Upper lobe of left lung (tissue), 6 donors: ENCODE measurements at regions not wholly inside any gene's neighbourhood (a gene's known extent, or its start where the extent isn't known, plus 50 kb on each side); places are given as distances from the start of the nearest gene placed in this dataset.

Experiments
- ATAC-seq, 2 donors: fragments of 200-7000 bp; cut with Tn5 transposase; one replicate each; pipeline ENCODE4 v1.9.1; 2022; ENCODE audit warnings: mild to moderate bottlenecking in 2 of 2, moderate library complexity in 2 of 2; ENCODE audit not compliant: low FRiP score in 2 of 2
- DNase-seq, 2 donors: peaks; one replicate each; pipeline ENCODE4 v3.0.0-alpha.2; 2019 to 2020
- H3K27ac ChIP-seq, 4 donors: fragments of 200-600 bp; sonication (generic); one replicate each; pipeline ENCODE4 v1.5.1; 2016 to 2019
- H3K27me3 ChIP-seq, 4 donors: fragments of 200-600 bp; sonication (generic); one replicate each; pipeline ENCODE4 v1.5.1; 2017 to 2019
- H3K36me3 ChIP-seq, 4 donors: fragments of 200-600 bp; sonication (generic); one replicate each; pipeline ENCODE4 v1.5.1; 2016 to 2019
- H3K4me1 ChIP-seq, 4 donors: fragments of 200-600 bp; sonication (generic); one replicate each; pipeline ENCODE4 v1.5.1; 2018 to 2019
- H3K4me3 ChIP-seq, 4 donors: fragments of 200-600 bp; sonication (generic); one replicate each; pipeline ENCODE4 v1.5.1; 2017 to 2019; ENCODE audit warnings: mild to moderate bottlenecking in 2 of 4, moderate library complexity in 1 of 4
- H3K9me3 ChIP-seq, 4 donors: fragments of 200-600 bp; sonication (generic); one replicate each; pipeline ENCODE4 v1.5.1; 2018 to 2019
- EP300 ChIP-seq, 4 donors: sonication (generic); formaldehyde crosslinking; IDR thresholded peaks; one replicate each; pipeline ENCODE4 v1.5.1; 2017; ENCODE audit warnings: antibody characterized with exemption in 4 of 4, control low read depth in 2 of 4
- POLR2A ChIP-seq, 4 donors: fragments of 450-650 bp; IDR thresholded peaks; one replicate each; pipeline ENCODE4 v1.5.1; 2016 to 2017; ENCODE audit warnings: antibody characterized with exemption in 4 of 4, mild to moderate bottlenecking in 2 of 4
- POLR2AphosphoS5 ChIP-seq, 2 donors: sonication (generic); formaldehyde crosslinking; IDR thresholded peaks; one replicate each; pipeline ENCODE4 v1.5.1; 2017; ENCODE audit warnings: antibody characterized with exemption in 2 of 2
- WGBS, 2 donors: methylation state at CpG; one replicate each; pipeline ENCODE4 v1.1.5; 2017 to 2018; 5-methylcytosine and 5-hydroxymethylcytosine counted together
- TF ChIP-seq, protein P1 (sequence below), 6 experiments: fragments of 450-650 bp in 4 of 6; fragments of 200-600 bp in 2 of 6; sonication (generic) in 2 of 6; IDR thresholded peaks; one replicate each; pipeline ENCODE4 v1.5.1; 2016 to 2019; ENCODE audit warnings: antibody characterized with exemption in 6 of 6
- donor health status: DM: no; HTN: no; CAD: no; lungs with moderate emphysema.
- donor health status: DM: no; HTN: yes; CAD: no; lungs with severe emphysema.

DNA sequence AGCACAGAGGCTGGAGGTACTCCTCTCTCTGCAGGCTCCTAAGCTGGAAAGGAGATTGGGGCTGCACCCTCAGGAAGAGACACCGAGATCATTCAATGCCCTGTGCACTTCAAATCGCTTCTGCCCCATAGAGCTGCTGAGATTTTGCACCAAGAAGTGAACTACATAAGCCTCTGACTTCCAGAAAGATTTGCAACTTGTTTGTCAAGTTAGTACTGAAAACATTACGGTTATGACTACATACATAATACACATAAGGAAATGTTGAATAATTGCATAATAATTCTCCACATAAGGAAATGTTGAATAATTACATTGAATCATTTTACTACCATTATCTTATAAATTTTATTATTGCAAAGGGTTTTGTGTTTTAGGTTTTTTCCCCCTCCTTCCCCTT, 120.3 kb upstream of the SASH1 start:
- Histone ChIP-seq H3K9me3 (no peaks in the 10 kb centered on the region), H3K27ac (no peak overlapping the region), H3K27me3 (no peaks in the 10 kb centered on the region), H3K4me3 (no peak overlapping the region), H3K4me1 (peaks cover 0 to 12% (median 3%) of the 10 kb centered on the region in 4 donors), H3K36me3 (no peaks in the 10 kb centered on the region)
- ATAC-seq (no peak), DNase-seq (no peak)
- 77 to 83% methylated on average over 3 of the region's 3 CpGs for WGBS, 2 donors
- TF ChIP-seq POLR2A (IDR thresholded peaks at IDR 0.05) (no peak), POLR2AphosphoS5 (IDR thresholded peaks at IDR 0.05) (no peak), EP300 (IDR thresholded peaks at IDR 0.05) (no peak)
- TF ChIP-seq, protein P1, sequence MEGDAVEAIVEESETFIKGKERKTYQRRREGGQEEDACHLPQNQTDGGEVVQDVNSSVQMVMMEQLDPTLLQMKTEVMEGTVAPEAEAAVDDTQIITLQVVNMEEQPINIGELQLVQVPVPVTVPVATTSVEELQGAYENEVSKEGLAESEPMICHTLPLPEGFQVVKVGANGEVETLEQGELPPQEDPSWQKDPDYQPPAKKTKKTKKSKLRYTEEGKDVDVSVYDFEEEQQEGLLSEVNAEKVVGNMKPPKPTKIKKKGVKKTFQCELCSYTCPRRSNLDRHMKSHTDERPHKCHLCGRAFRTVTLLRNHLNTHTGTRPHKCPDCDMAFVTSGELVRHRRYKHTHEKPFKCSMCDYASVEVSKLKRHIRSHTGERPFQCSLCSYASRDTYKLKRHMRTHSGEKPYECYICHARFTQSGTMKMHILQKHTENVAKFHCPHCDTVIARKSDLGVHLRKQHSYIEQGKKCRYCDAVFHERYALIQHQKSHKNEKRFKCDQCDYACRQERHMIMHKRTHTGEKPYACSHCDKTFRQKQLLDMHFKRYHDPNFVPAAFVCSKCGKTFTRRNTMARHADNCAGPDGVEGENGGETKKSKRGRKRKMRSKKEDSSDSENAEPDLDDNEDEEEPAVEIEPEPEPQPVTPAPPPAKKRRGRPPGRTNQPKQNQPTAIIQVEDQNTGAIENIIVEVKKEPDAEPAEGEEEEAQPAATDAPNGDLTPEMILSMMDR (IDR thresholded peaks at IDR 0.05) = no peak

GRCh38 chr6:148222846-148223245, 119.8 kb upstream of the SASH1 start:
- peaks cover 0 to 11% (median 3%) of the 10 kb centered on the region in 4 donors for H3K4me1 ChIP-seq
- H3K9me3 ChIP-seq = no peaks in the 10 kb centered on the region
- TF ChIP-seq POLR2A (IDR thresholded peaks at IDR 0.05) (no peak), EP300 (IDR thresholded peaks at IDR 0.05) (no peak), POLR2AphosphoS5 (IDR thresholded peaks at IDR 0.05) (no peak)
- TF ChIP-seq, protein P1 (IDR thresholded peaks at IDR 0.05) = no peak
- no peak overlapping the region for H3K4me3 ChIP-seq
- WGBS, 2 donors = 76 to 85% methylated on average over 6 of the region's 6 CpGs
- ATAC-seq = no peak
- no peaks in the 10 kb centered on the region for H3K27me3 ChIP-seq
- H3K36me3 ChIP-seq = no peaks in the 10 kb centered on the region
- no peak for DNase-seq
- H3K27ac ChIP-seq = no peak overlapping the region

- DNase-seq = no peak
- Histone ChIP-seq H3K27me3 (no peaks in the 10 kb centered on the region), H3K4me1 (peaks cover 0 to 5% (median 1%) of the 10 kb centered on the region in 4 donors), H3K36me3 (no peaks in the 10 kb centered on the region), H3K9me3 (no peaks in the 10 kb centered on the region), H3K4me3 (no peak overlapping the region), H3K27ac (no peak overlapping the region)
- 83 to 89% methylated on average over 3 of the region's 3 CpGs for WGBS, 2 donors
- TF ChIP-seq POLR2AphosphoS5 (IDR thresholded peaks at IDR 0.05) = no peak
- TF ChIP-seq POLR2A (IDR thresholded peaks at IDR 0.05) = no peak
- TF ChIP-seq, protein P1 (IDR thresholded peaks at IDR 0.05) = no peak
- TF ChIP-seq EP300 (IDR thresholded peaks at IDR 0.05) = no peak
- ATAC-seq = no peak
These were observed 119.2 kb upstream of the SASH1 start for GRCh38 chr6:148223424-148223842.

- Histone ChIP-seq H3K27me3 (no peaks in the 10 kb centered on the region), H3K27ac (no peak overlapping the region), H3K9me3 (no peaks in the 10 kb centered on the region), H3K4me3 (no peak overlapping the region), H3K4me1 (no peaks in the 10 kb centered on the region), H3K36me3 (no peaks in the 10 kb centered on the region)
- DNase-seq (no peak), ATAC-seq (no peak)
- TF ChIP-seq POLR2AphosphoS5 (IDR thresholded peaks at IDR 0.05) = no peak
- TF ChIP-seq, protein P1 (IDR thresholded peaks at IDR 0.05) = no peak
- no peak for TF ChIP-seq EP300 (IDR thresholded peaks at IDR 0.05)
- no peak for TF ChIP-seq POLR2A (IDR thresholded peaks at IDR 0.05)
These were observed 116.8 kb upstream of the SASH1 start for GRCh38 chr6:148225871-148226270.

GRCh38 chr6:148226284-148226683, 116.4 kb upstream of the SASH1 start:
- H3K36me3 ChIP-seq = no peaks in the 10 kb centered on the region
- no peaks in the 10 kb centered on the region for H3K4me1 ChIP-seq
- 89 to 93% methylated on average over 6 of the region's 6 CpGs for WGBS, 2 donors
- H3K9me3 ChIP-seq = no peaks in the 10 kb centered on the region
- H3K27ac ChIP-seq = no peak overlapping the region
- DNase-seq (no peak), ATAC-seq (no peak)
- no peak overlapping the region for H3K4me3 ChIP-seq
- TF ChIP-seq, protein P1 (IDR thresholded peaks at IDR 0.05) = no peak
- H3K27me3 ChIP-seq = no peaks in the 10 kb centered on the region
